ENCODE measurements at regions not wholly inside any gene's neighbourhood (a gene's known extent, or its start where the extent isn't known, plus 50 kb on each side); places are given as distances from the start of the nearest gene placed in this dataset.

DNA sequence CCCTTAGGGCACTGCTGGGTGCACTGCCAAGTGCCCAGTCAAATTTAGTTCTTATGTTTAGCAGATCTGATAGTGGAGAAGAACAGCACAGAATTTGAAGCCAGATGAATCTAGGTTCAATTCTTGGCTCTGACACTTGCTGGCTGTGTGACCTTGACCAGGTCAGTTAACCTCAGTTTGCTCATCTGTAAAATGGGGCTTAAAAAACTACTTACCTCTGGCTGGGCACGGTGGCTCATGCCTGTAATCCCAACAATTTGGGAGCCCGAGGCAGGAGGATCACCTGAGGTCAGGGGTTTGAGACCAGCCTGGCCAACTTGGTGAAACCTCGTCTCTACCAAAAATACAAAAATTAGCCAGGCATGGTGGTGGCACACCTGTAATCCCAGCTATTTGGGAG, 49.9 kb upstream of the MLN start:
- TF ChIP-seq POLR2A (IDR thresholded peaks at IDR 0.05) (no peak), CTCF (IDR thresholded peaks at IDR 0.05) (no peak), POLR2AphosphoS5 (IDR thresholded peaks at IDR 0.05) (no peak), EP300 (IDR thresholded peaks at IDR 0.05) (no peak)
- H3K36me3 ChIP-seq = no peaks in the 10 kb centered on the region
- H3K27ac ChIP-seq = no peak overlapping the region
- H3K4me3 ChIP-seq = no peak overlapping the region
- ATAC-seq (ENCODE audit: low FRiP score in 2 of 2) (no peak), DNase-seq (no peak)
- no peaks in the 10 kb centered on the region for H3K27me3 ChIP-seq
- 76 to 85% methylated on average over 2 to 3 of the region's 3 CpGs for WGBS, 2 donors
- H3K9me3 ChIP-seq = no peaks in the 10 kb centered on the region
- H3K4me1 ChIP-seq = peaks cover 10 to 16% (median 11%) of the 10 kb centered on the region in 4 donors

Small RNA genes in the stretch of these regions (small RNA-seq; reads per million reads assigned to genes)
- gene AL138889.2 (0 reads per million in 4 donors), gene MIR7159 (0 reads per million in 4 donors)

Measured in upper lobe of left lung (tissue), 6 donors.